Suprapubic skin (tissue), 3 donors: ENCODE measurements at regions not wholly inside any gene's neighbourhood (a gene's known extent, or its start where the extent isn't known, plus 50 kb on each side); places are given as distances from the start of the nearest gene placed in this dataset.

ENCODE experiments used
- POLR2A ChIP-seq, 2 donors: fragments of 450-650 bp; IDR thresholded peaks; one replicate each; pipeline ENCODE4 v1.6.1; 2017; ENCODE audit warnings: antibody characterized with exemption in 2 of 2, mild to moderate bottlenecking in 2 of 2, moderate library complexity in 2 of 2
- TF ChIP-seq, protein P1 (sequence below), 2 donors: fragments of 200-600 bp in 1 of 2; fragments of 450-650 bp in 1 of 2; sonication (generic) in 1 of 2; IDR thresholded peaks; one replicate each; pipeline ENCODE4 v1.5.1; 2016 to 2019; ENCODE audit warnings: antibody characterized with exemption in 2 of 2, mild to moderate bottlenecking in 1 of 2, moderate library complexity in 1 of 2

GRCh38 chr2:222762342-222762741 lies 90.9 kb downstream of the MOGAT1 start:
- TF ChIP-seq, protein P1, sequence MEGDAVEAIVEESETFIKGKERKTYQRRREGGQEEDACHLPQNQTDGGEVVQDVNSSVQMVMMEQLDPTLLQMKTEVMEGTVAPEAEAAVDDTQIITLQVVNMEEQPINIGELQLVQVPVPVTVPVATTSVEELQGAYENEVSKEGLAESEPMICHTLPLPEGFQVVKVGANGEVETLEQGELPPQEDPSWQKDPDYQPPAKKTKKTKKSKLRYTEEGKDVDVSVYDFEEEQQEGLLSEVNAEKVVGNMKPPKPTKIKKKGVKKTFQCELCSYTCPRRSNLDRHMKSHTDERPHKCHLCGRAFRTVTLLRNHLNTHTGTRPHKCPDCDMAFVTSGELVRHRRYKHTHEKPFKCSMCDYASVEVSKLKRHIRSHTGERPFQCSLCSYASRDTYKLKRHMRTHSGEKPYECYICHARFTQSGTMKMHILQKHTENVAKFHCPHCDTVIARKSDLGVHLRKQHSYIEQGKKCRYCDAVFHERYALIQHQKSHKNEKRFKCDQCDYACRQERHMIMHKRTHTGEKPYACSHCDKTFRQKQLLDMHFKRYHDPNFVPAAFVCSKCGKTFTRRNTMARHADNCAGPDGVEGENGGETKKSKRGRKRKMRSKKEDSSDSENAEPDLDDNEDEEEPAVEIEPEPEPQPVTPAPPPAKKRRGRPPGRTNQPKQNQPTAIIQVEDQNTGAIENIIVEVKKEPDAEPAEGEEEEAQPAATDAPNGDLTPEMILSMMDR (IDR thresholded peaks at IDR 0.05) = no peak
- no peak for TF ChIP-seq POLR2A (IDR thresholded peaks at IDR 0.05)
